ENCODE measurements at regions not wholly inside any gene's neighbourhood (a gene's known extent, or its start where the extent isn't known, plus 50 kb on each side); places are given as distances from the start of the nearest gene placed in this dataset.

DNA sequence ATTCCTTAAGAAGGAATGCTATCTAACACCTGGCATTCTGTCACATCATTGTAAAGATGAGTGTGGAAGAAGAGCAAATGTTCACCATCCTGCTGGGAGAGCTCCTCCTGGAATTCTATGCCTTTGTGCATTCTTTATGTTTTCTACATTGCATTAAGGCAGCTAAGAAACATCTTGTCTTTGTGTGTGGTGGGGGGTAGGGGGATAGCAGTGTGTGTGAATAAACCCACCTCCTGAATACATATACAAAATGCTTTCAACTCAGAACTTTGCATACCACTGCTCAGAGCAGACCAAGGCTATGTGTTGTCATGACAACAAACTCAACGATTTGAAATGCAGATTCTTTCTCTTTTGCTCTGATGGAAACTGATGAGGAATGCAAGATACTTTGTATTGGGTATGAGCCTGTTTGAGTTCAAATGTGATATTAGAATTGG lies 193.6 kb upstream of the KAZN start:
- TF ChIP-seq, protein P1, sequence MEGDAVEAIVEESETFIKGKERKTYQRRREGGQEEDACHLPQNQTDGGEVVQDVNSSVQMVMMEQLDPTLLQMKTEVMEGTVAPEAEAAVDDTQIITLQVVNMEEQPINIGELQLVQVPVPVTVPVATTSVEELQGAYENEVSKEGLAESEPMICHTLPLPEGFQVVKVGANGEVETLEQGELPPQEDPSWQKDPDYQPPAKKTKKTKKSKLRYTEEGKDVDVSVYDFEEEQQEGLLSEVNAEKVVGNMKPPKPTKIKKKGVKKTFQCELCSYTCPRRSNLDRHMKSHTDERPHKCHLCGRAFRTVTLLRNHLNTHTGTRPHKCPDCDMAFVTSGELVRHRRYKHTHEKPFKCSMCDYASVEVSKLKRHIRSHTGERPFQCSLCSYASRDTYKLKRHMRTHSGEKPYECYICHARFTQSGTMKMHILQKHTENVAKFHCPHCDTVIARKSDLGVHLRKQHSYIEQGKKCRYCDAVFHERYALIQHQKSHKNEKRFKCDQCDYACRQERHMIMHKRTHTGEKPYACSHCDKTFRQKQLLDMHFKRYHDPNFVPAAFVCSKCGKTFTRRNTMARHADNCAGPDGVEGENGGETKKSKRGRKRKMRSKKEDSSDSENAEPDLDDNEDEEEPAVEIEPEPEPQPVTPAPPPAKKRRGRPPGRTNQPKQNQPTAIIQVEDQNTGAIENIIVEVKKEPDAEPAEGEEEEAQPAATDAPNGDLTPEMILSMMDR (IDR thresholded peaks at IDR 0.05), result no peak
- TF ChIP-seq EZH2 (IDR thresholded peaks at IDR 0.05; ENCODE audit: borderline replicate concordance, insufficient read depth, low read depth, low read length, poor library complexity, severe bottlenecking), result no peak

Measured in B cell (primary cell).